ENCODE measurements at regions not wholly inside any gene's neighbourhood (a gene's known extent, or its start where the extent isn't known, plus 50 kb on each side); places are given as distances from the start of the nearest gene placed in this dataset.

GRCh38 chr3:18779704-18780103 is 354.6 kb upstream of the SATB1 start:
- Mint-ChIP-seq H3K27me3 (ENCODE audit: low read depth) (no peaks in the 10 kb centered on the region), H3K4me1 (ENCODE audit: low read depth) (peaks cover 31% of the 10 kb centered on the region), H3K27ac (no peak overlapping the region), H3K4me3 (no peak overlapping the region), H3K9me3 (no peaks in the 10 kb centered on the region), H3K36me3 (ENCODE audit: low read depth) (no peaks in the 10 kb centered on the region)
- no peak for DNase-seq (ENCODE audit: low spot score)

GRCh38 chr3:18778598-18778997 is 353.5 kb upstream of the SATB1 start:
- DNase-seq (ENCODE audit: low spot score) = no peak
- no peaks in the 10 kb centered on the region for H3K27me3 Mint-ChIP-seq (ENCODE audit: low read depth)
- peak overlapping the region; percentile 65 for H3K4me3 Mint-ChIP-seq
- peak overlapping the region; percentile 71 for H3K27ac Mint-ChIP-seq
- no peaks in the 10 kb centered on the region for H3K36me3 Mint-ChIP-seq (ENCODE audit: low read depth)
- H3K9me3 Mint-ChIP-seq = no peaks in the 10 kb centered on the region
- H3K4me1 Mint-ChIP-seq (ENCODE audit: low read depth) = peaks cover 31% of the 10 kb centered on the region

- Mint-ChIP-seq H3K9me3 (no peaks in the 10 kb centered on the region), H3K4me1 (ENCODE audit: low read depth) (peaks cover 32% of the 10 kb centered on the region), H3K4me3 (no peak overlapping the region), H3K27me3 (ENCODE audit: low read depth) (no peaks in the 10 kb centered on the region), H3K36me3 (ENCODE audit: low read depth) (no peaks in the 10 kb centered on the region), H3K27ac (no peak overlapping the region)
- no peak for DNase-seq (ENCODE audit: low spot score)
These were observed 353.0 kb upstream of the SATB1 start for GRCh38 chr3:18778094-18778493.

- H3K4me3 Mint-ChIP-seq = no peak overlapping the region
- no peaks in the 10 kb centered on the region for H3K27me3 Mint-ChIP-seq (ENCODE audit: low read depth)
- no peak overlapping the region for H3K27ac Mint-ChIP-seq
- DNase-seq (ENCODE audit: low spot score) = no peak
- peaks cover 42% of the 10 kb centered on the region for H3K4me1 Mint-ChIP-seq (ENCODE audit: low read depth)
- H3K9me3 Mint-ChIP-seq = no peaks in the 10 kb centered on the region
- no peaks in the 10 kb centered on the region for H3K36me3 Mint-ChIP-seq (ENCODE audit: low read depth)
These were observed 350.4 kb upstream of the SATB1 start for GRCh38 chr3:18775501-18775900.

GRCh38 chr3:18774319-18775088 is 349.4 kb upstream of the SATB1 start:
- H3K27ac Mint-ChIP-seq = no peak overlapping the region
- H3K4me1 Mint-ChIP-seq (ENCODE audit: low read depth) = peaks cover 42% of the 10 kb centered on the region
- DNase-seq (ENCODE audit: low spot score) = no peak
- H3K27me3 Mint-ChIP-seq (ENCODE audit: low read depth) = no peaks in the 10 kb centered on the region
- no peaks in the 10 kb centered on the region for H3K36me3 Mint-ChIP-seq (ENCODE audit: low read depth)
- H3K4me3 Mint-ChIP-seq = no peak overlapping the region
- no peaks in the 10 kb centered on the region for H3K9me3 Mint-ChIP-seq

- no peak overlapping the region for H3K27ac Mint-ChIP-seq
- no peaks in the 10 kb centered on the region for H3K36me3 Mint-ChIP-seq (ENCODE audit: low read depth)
- H3K4me1 Mint-ChIP-seq (ENCODE audit: low read depth) = peaks cover 27% of the 10 kb centered on the region
- no peaks in the 10 kb centered on the region for H3K27me3 Mint-ChIP-seq (ENCODE audit: low read depth)
- H3K9me3 Mint-ChIP-seq = no peaks in the 10 kb centered on the region
- no peak overlapping the region for H3K4me3 Mint-ChIP-seq
- DNase-seq (ENCODE audit: low spot score) = no peak
These were observed 347.7 kb upstream of the SATB1 start for GRCh38 chr3:18772699-18773305.

GRCh38 chr3:18771931-18772330 is 346.8 kb upstream of the SATB1 start:
- no peaks in the 10 kb centered on the region for H3K27me3 Mint-ChIP-seq (ENCODE audit: low read depth)
- H3K36me3 Mint-ChIP-seq (ENCODE audit: low read depth) = peaks cover under 1% of the 10 kb centered on the region
- DNase-seq (ENCODE audit: low spot score) = no peak
- H3K27ac Mint-ChIP-seq = no peak overlapping the region
- H3K4me1 Mint-ChIP-seq (ENCODE audit: low read depth) = peaks cover 29% of the 10 kb centered on the region
- H3K9me3 Mint-ChIP-seq = no peaks in the 10 kb centered on the region
- no peak overlapping the region for H3K4me3 Mint-ChIP-seq

- H3K36me3 Mint-ChIP-seq (ENCODE audit: low read depth) = peaks cover 2% of the 10 kb centered on the region
- no peak overlapping the region for H3K27ac Mint-ChIP-seq
- H3K4me3 Mint-ChIP-seq = no peak overlapping the region
- DNase-seq (ENCODE audit: low spot score) = no peak
- H3K9me3 Mint-ChIP-seq = no peaks in the 10 kb centered on the region
- H3K4me1 Mint-ChIP-seq (ENCODE audit: low read depth) = peaks cover 31% of the 10 kb centered on the region
- no peaks in the 10 kb centered on the region for H3K27me3 Mint-ChIP-seq (ENCODE audit: low read depth)
These were observed 345.7 kb upstream of the SATB1 start for GRCh38 chr3:18770800-18771199.

GRCh38 chr3:18767756-18768303 is 342.7 kb upstream of the SATB1 start:
- Mint-ChIP-seq H3K27ac (no peak overlapping the region), H3K9me3 (no peaks in the 10 kb centered on the region), H3K27me3 (ENCODE audit: low read depth) (no peaks in the 10 kb centered on the region), H3K4me1 (ENCODE audit: low read depth) (peaks cover 29% of the 10 kb centered on the region), H3K4me3 (no peak overlapping the region), H3K36me3 (ENCODE audit: low read depth) (peaks cover 2% of the 10 kb centered on the region)
- no peak for DNase-seq (ENCODE audit: low spot score)

- H3K27ac Mint-ChIP-seq = no peak overlapping the region
- H3K4me3 Mint-ChIP-seq = no peak overlapping the region
- no peaks in the 10 kb centered on the region for H3K27me3 Mint-ChIP-seq (ENCODE audit: low read depth)
These were observed 341.8 kb upstream of the SATB1 start for GRCh38 chr3:18766974-18767373.

GRCh38 chr3:18765662-18766061 is 340.5 kb upstream of the SATB1 start:
- H3K4me3 Mint-ChIP-seq = no peak overlapping the region
- no peak for DNase-seq (ENCODE audit: low spot score)
- H3K27me3 Mint-ChIP-seq (ENCODE audit: low read depth) = no peaks in the 10 kb centered on the region
- H3K36me3 Mint-ChIP-seq (ENCODE audit: low read depth) = peaks cover 2% of the 10 kb centered on the region
- H3K4me1 Mint-ChIP-seq (ENCODE audit: low read depth) = peaks cover 9% of the 10 kb centered on the region
- no peaks in the 10 kb centered on the region for H3K9me3 Mint-ChIP-seq
- H3K27ac Mint-ChIP-seq = no peak overlapping the region

More at GRCh38 chr3:18766974-18767373, 341.8 kb upstream of the SATB1 start:
- Mint-ChIP-seq H3K4me1 (ENCODE audit: low read depth) (peaks cover 21% of the 10 kb centered on the region), H3K9me3 (no peaks in the 10 kb centered on the region), H3K36me3 (ENCODE audit: low read depth) (peaks cover 2% of the 10 kb centered on the region)
- DNase-seq (ENCODE audit: low spot score) = no peak

- peaks cover 7% of the 10 kb centered on the region for H3K4me1 Mint-ChIP-seq (ENCODE audit: low read depth)
- peaks cover 2% of the 10 kb centered on the region for H3K36me3 Mint-ChIP-seq (ENCODE audit: low read depth)
- H3K9me3 Mint-ChIP-seq = no peaks in the 10 kb centered on the region
- H3K4me3 Mint-ChIP-seq = no peak overlapping the region
- DNase-seq (ENCODE audit: low spot score) = no peak
- no peaks in the 10 kb centered on the region for H3K27me3 Mint-ChIP-seq (ENCODE audit: low read depth)
- H3K27ac Mint-ChIP-seq = no peak overlapping the region
These were observed 340.0 kb upstream of the SATB1 start for GRCh38 chr3:18765161-18765560.

- H3K27me3 Mint-ChIP-seq (ENCODE audit: low read depth) = no peaks in the 10 kb centered on the region
- H3K9me3 Mint-ChIP-seq = no peaks in the 10 kb centered on the region
- H3K4me1 Mint-ChIP-seq (ENCODE audit: low read depth) = peaks cover 23% of the 10 kb centered on the region
- no peak overlapping the region for H3K4me3 Mint-ChIP-seq
- DNase-seq (ENCODE audit: low spot score) = no peak
- H3K27ac Mint-ChIP-seq = no peak overlapping the region
- no peaks in the 10 kb centered on the region for H3K36me3 Mint-ChIP-seq (ENCODE audit: low read depth)
These were observed 336.4 kb upstream of the SATB1 start for GRCh38 chr3:18761530-18761929.

GRCh38 chr3:18758047-18758704 is 333.0 kb upstream of the SATB1 start:
- Mint-ChIP-seq H3K36me3 (ENCODE audit: low read depth) (no peaks in the 10 kb centered on the region), H3K4me1 (ENCODE audit: low read depth) (peaks cover 41% of the 10 kb centered on the region), H3K27ac (peak overlapping the region; percentile 76), H3K4me3 (peak overlapping the region; percentile 4), H3K27me3 (ENCODE audit: low read depth) (no peaks in the 10 kb centered on the region), H3K9me3 (no peaks in the 10 kb centered on the region)
- peak; percentile 45 for DNase-seq (ENCODE audit: low spot score)

Data from T-helper 2 cell treated with Interferon-gamma antibody and Interleukin-4, amounts not matched to agents 5 μg/mL and 100 μg/mL, for 36 hours (primary cell).